GM21619 (cell line): ENCODE measurements at regions not wholly inside any gene's neighbourhood (a gene's known extent, or its start where the extent isn't known, plus 50 kb on each side); places are given as distances from the start of the nearest gene placed in this dataset.

ENCODE experiments used
- ATAC-seq: cut with Tn5 transposase; IDR thresholded peaks from one replicate; pipeline ENCODE4 v1.9.1; 2021; ENCODE audit not compliant: unreplicated experiment

DNA sequence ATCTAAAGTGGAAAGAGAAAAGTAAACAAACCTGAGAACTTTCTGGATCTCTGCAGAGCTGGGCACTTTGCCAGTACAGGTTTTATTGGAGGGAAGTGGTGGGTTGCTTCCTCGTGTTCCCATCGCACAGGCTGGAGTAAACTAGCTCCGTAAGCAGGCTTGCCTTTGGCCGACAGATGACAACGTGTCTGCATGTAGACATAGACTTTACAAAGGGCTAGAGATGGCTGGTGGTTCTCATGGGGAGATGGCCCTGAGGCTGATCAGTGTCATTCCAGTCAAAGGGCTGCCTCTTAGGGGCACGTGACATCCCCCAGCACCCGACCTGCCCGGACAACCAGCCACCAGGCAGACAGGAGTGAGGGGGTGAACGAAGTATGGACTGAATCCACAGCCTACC, 98.8 kb downstream of the YTHDF1 start:
- no peak for ATAC-seq

DNA sequence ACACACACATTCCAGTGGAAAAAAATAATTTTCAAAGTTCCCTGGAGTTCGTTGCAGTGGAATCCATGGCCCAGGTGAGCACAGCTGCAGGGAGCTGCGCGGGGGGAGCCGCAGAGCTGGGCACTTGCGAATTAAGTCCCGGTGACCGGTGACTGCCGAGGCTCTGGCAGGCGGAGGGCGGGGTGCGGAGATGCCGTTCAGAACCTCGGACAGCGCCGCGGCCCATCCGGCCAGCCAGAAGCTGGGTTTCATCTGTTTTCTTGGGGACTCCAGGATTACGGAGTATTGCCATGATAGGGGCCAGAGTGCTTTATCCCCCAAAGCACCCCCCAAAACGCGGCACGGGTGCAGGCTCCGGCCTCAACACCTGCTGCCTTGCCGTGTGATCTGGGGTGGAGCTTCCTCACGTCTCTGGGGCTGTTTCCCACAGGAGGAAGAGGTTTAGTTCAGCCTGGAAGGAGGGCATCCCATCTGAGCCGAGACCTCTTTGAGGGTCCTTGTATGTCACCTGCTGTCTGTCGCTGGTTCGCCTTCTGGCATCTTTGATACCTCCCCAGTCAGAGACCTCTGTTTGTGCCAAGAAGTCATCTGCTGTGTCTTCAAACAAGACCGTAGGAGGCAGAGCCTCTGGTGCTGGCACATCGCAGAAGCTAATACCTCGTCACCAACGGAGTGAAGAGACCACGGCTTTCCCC, 99.4 kb downstream of the YTHDF1 start:
- no peak for ATAC-seq

DNA sequence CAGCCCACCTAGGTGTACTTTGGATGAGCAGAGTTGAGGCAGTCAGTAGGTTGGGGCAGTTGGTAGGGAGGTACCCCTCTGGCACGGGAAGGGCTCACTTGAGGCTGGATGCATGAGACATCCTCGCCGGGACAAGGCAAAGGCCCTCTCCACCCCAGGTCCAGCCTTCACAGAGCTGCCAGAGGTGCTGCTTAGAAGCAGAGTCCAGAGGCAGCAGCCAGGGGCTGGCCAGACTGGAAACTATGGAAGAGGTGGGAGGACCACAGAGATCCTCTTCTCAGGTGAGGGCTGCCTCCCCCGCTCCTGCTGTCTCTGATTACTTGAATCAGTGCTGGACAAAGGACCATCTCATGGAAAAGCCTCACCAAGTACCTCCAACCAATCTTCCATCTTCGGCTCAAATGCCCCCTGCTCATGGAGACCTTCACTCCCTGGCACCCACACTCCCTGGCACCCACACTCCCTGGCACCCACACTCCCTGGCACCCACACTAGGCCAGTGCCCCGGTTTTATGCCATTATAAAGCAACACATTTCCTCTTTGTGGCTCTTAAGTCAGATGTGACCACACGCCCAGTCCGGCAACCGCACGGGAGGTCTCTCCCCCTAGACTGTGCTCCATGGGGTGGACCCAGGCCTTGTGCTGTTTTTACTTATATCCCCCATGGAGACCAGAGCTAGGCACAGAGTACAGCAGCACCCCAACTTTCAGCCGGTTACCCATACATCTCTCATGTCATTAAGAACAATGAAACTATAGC, 100.1 kb downstream of the YTHDF1 start:
- no peak for ATAC-seq

DNA sequence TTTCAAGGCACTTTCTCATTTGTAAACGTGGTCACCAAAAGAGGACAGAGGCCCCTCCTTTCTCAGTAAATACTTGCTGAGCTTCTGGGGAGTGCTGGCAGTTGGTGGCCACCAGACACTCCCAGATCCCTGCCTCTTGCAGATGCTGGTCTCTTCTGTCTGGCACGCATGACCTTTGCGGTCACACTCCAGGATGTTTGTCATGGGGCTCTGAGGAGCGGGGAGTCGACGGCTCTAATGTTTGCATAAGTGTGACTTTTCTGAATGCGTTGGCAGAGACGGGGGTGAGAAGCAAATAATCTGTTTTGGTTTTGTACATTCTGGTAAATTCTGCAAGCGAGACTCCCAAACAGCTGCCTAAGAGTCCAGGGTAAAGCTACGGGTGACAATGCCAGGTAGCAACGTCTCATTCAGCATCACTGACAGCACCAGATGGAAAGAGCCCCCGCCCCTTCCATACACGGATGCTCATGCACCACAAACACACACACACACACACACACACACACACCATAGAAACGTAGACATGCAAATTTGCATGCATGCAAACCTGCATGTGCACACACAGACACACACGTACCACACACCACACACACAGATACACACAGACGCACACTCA, 101.1 kb downstream of the YTHDF1 start:
- no peak for ATAC-seq

DNA sequence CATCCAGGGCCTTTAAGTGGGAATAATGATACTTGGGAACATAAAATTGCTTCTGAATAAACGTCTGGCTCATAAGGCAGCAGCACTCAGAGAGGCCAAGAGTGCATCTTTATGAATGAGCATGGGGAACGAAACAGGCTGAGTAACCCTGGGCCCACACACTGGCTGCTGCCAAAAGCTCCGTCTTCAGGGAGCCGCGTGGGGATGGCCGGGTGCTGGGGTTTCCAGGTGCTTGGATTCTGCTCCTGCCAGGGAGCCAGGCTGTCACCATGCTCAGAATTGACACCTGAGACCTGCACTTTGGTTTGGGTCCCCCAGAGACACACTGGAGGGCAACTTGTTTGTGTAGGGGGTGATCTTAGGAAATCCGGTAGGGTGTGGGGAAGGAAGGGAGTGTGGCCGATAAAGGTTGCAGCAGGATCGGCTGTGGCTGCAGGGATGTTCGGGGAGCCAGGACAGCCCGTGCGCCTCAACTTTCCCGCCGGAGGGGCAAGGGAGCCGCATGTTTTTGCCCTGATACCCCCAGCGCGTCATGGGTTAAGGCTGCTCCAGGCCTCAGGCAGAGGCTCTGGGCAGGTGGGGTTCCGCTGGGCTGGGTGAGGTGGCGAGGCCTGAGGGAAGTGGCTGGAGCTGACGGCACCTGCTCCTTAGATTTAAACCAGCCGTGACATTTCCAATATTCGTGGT, 101.8 kb downstream of the YTHDF1 start:
- ATAC-seq = no peak

DNA sequence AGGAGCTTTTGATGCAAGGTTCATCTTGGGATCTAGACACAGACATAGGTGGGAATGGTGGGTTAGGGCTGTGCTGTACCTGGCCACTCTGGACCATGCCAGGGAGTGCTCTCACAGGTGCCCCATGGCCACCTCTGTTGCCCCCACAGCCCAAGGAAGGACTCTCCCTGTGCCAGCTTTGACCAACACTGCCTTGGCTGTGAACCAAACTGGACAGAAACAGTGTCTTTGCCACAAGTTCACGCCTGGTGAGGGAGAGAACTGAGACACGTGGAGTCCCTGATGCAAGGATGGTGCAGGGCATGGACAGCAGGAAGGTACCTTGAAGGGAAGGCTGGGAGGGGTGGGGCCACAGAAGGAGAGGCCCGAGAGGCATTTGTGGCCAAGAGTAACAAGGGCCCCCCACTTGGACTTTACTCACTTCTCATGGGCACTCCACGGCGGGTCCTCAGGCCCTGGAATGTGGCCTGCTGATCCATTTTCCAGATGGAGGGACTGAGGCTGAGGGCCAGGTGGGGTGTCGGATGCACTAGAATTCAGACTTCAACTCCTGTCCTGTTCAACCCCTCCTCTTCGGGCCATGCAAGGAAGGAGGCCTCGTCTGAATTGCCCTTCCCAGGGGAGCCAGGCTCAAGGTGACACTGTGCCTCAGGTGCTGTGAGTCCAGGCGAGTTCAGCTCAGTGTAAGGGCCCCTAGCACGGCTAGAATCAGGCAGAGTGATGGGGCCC, 103.3 kb downstream of the YTHDF1 start:
- ATAC-seq = no peak

DNA sequence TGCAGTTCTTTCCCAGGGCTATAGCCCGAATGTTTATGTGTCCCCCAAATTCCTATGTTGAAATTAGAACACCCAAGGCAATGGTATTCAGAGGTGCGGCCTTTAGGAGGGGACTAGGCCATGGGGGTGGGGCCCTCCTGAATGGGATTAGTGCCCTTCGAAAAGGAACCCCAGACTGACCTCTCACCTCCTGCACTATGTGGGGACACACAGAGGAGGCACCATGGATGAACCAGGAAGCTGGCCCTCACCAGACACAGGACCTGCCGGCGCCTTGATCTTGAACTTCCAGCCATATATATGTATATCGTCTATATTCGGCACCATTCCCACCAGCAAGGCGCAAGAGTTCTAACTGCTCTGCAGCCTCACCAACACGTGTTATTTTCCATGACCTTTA, 101.5 kb upstream of the BHLHE23 start:
- no peak for ATAC-seq

DNA sequence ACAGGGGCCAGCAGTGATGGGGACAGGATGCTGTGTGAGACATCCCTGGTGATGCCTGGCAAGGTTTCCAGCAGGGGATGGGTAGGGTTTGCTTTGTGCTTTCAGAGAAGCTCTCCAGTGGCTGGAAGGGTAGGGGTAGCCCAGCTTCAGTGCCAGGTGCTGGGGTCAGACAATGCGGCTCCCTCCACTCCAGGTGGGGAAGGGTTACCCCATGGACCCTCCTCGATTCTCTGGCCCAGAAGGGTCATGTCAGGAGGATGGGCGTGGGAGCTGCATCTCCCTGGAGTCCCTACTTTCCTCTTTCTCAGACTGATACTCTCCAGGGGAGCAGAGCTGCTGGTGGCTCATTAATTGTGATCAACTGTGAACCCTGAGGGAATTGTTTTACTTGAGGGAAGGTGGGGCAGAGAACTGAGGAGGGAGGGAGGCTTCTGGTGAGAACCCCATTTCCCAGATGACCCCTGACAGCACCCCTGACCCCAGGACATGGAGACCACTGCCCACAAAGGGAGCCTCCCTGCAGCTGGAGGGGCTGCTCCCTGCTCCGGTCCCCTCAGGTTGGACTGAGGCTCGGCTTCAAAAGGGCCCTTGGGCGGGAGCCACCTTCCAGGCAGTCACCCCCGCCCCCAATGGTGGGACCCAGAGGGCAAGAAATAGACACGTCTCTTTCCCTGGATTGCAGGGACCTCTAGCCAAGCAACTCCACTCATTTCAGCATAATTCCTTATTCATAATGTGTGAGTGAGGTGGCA, 100.9 kb upstream of the BHLHE23 start:
- ATAC-seq = no peak

DNA sequence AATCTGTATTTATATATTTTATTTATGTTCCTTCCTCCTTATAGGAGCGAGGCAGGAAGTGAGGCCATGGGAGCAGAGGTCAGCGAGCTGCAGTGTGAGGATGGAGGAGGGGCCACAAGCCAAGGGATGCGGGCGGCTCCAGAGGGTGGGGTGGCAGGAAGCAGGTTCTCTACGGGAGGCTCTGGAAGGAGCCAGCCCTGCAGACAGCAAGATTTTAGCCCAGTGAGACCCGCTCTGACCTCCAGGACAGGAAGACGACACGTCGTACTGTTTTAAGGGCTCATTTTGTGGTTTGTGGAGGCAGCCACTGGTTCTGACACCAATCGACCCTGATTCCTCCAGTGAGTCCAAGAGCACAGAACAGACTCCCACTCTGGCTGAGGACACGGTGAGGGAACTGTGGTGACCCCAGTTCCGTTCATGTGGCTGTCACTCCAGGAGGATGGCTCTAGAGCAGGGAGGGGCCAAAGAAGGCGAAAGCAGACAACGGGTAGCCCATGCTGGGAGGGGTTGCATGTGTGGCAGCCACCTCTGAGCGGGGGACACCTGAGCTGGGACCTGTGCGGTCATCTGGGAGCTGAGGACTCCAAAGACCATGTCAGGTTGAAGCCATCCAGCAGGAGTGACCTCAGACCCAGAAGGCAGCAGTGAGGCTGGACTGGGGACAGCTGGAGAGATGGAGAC, 100.1 kb upstream of the BHLHE23 start:
- ATAC-seq = no peak

DNA sequence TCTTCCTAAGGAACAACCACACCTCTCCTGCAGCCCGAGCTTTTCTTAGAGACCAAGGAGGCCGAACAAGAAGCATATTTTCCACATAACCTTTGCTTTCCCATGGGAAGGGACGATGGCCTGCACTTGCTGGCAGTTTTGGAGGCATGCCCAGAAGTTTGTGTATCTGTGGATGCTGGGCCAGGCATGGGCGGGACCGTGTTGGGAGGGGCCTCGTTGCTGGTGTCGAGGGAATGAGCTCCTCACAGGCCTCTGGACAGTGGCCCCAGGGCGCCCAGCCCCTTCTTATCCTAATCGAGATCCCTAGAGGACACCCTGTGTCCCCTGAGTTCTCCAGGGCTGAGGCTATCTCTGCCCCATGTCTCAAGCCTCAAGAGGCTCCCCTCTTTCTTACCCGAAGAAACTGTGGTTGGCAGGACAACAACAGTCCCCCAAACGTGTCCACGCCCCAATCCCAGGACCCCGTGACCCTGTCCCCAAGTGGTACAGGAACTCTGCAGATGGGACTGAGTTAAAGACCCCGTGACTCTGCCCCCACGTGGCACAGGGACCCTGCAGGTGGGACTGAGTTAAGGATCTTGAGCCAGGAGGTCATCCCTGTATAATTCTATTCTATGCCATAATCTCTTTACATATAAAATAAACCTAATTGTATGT, 99.5 kb upstream of the BHLHE23 start:
- no peak for ATAC-seq

DNA sequence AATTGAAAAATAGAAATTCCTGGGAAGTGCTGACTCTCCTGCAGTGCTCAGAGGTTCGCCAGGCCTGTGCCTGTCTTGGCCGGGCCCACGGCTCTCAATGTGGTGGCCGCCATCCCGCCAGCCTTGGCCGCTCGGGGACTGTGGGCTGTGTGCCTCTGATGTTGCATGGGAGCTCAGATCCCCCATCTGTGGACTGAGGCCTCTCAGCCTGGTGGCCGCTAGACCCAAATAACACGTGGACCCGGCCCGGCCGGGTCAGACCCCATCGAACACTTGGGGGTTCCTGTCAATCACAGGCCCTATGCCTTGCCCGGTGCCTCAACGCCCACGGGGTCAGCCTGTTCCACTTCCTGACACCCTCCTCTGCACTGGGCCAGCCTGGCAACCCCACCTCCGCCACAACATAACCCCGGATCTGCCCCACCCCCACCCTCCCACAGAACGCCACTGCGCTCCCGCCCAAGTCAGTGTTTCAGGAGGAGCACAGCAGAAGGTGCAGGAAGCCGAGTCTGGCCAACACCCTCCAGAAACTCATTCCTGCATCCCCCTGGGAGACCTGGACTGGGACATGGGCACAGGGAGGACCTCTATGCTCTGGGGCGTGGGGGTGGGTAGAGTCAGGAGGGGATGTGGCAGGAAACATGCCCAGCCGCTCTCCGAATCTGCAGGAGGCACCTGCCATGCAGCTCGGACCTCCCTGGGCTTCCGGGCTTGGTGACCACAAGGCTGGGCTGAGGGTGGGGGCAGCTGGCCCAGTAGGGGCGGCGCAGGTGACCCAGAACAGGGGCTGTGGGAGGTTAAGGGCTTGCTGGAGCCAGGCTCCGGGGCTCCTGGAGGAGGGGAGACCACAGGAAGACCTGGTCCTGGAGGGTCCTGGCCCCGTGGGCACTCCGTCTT, 98.7 kb upstream of the BHLHE23 start:
- no peak for ATAC-seq

DNA sequence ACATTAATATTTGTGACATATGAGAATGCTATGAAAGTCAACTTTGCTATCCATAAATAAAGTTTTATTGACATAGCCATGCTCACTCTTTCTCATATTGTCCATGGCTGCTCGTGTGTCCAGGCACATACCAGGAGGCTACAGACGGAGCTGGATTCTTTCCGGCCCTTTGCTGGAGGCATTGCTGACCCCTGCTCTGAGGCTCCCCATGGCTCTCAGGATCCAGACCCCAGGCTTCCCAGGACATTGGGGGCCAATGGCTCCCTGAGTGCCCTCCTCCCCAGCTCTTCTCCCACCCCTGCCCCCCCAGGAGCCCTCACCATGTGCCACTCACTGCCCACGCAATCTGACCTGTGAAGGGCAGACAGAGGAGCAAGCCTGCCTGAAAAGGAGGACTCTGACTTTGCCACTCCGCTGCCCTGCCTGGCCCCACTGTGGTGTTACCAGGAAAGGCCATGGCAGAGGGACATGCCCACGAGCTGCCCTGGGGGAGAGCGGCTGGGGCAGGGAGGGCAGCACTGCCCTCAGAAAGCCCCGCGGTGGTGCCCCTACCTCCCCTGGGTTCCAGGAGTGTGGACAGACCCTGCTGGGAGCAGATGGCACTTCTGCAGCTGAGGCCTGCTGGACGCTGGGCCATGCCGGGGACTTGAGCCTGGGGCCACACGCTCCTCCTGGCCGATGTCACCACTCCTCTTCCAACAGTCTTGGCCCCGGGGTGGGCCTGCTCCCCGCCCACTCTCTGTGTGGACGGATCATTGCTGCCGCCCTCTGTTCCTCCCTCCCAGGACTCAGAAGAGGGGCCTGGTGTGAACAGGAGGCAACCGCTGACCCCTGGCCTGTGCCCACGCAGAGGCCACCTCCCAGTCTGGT, 97.8 kb upstream of the BHLHE23 start:
- ATAC-seq = no peak

DNA sequence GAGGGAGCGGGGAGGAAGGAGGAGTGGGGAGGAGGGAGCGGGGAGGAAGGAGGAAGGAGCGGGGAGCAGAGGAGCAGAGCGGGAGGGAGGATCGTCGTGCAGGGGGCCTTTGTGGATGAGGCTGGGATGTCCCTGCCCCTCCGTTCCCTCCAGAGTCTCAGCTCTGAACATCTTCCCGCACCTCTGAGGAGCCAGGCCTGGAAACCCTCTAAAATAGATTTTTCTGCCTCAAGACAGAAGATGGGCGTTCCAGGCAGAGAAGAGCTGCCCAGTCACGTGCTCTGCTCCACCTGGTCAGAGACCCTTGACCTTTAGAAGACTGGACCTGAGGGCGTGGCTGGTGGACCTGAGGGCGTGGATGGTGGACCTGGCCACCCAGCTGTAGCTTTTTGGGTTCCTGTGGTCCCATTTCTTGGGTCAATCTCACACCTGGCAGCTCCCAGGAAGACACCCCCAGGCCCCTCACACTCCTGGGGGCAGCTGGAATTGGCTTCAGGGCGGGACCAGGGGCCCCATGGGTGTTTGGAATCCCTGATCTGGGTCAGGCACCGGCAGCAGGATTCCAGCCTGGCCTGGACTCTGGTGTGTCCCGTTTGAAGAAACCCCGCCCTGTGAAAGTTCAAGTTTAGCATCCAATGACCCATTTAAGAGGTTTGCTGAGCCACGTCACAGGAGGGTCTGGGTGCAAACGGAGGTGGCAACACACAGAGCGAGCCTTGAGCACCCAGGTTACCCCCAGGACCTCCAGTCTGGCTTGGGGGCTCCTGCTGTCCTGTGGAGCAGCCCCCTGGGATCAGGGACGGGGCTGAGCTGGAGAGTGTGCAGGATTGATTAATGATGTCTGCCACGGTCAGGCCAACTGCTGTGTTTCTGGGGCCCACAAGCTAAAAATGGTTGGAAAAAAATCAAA, 96.9 kb upstream of the BHLHE23 start:
- no peak for ATAC-seq

DNA sequence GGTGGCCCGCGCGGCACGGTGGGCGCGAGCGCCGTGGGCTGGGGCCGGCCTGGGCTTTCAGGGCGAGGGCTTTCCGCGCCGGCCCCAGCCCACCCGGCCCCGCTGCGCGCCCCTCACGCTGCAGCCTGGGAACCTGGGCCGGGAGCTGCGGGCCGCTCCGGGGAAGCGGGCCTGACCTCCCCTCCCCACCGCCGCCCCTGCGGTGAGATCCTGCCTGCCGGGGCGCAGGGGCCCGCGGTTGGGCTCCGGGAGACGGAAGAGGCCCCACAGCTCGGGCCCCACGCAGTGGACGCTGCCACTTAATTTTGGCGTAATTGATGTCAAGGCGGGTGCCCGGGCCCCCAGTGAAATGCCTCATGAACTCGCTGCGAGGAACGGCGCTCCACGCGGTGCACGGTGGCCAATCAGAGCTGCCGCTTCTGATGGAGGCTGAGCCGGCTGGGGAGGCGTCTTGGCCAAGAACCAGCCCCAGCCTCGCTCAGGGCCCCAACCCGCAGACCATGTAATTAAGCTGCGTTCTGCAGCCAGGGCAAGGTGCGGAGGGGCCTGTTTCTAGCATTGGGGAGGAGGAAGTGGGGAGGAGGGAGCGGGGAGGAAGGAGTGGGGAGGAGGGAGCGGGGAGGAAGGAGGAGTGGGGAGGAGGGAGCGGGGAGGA, 96.1 kb upstream of the BHLHE23 start:
- peak; percentile 34 for ATAC-seq

DNA sequence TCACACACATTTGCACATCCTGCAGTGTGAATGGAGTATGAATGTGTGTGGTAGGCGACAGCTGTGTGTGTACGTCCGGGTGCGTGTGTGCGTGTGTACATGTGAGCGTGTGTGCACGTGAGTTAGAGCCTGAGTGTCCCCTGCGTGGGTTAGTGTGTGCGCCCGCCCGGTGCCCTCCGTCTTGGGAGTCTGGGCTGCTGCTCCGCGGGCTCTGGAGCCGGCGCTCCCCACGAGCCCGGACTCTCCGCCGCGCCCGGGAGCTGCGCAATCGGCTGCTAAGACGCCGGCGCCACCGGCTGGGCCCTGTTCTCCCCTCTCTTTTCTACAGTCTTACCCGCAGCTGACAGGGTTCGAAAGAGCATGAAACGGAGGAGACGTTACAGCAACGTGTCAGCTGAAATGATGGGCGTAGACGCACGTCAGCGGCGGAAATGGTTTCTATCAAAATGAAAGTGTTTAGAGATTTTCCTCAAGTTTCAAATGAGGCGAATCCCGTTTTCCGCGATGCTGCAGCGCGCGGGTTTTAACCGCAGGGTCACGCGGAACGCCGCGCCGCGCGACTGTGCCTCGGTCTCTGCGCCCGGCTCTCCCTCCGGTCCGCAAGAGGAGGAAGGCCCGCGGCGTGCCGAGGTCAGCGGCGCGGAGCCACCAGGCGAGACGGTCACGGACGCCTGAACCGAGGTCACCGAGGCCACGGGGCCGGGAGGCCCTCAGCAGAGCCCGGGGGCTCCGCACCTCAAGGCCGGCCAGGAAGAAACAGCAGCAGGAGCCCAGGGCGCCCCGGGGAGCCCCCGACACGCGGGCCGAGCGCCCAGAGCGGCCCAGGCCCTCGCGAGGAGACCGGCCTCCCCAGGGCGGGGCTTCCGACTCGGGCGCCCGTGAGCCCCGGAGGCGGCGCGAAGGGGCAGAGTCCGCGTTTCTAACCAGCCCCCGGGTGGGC, 95.3 kb upstream of the BHLHE23 start:
- peak; percentile 52 for ATAC-seq
